ENCODE measurements at regions not wholly inside any gene's neighbourhood (a gene's known extent, or its start where the extent isn't known, plus 50 kb on each side); places are given as distances from the start of the nearest gene placed in this dataset.
"Not testable (repeated sequence)": the region's sequence is repeated elsewhere in the genome, so short reads cannot be mapped to it uniquely, and the experiment has no call there.

GRCh38 chr10:36765782-36766414, 359.5 kb upstream of the ANKRD30A start:
- no peak for DNase-seq (ENCODE audit: low read depth in 2 of 2)

- DNase-seq (ENCODE audit: low read depth in 2 of 2) = no peak
These were observed 360.6 kb upstream of the ANKRD30A start for GRCh38 chr10:36764823-36765222.

- no peak for DNase-seq (ENCODE audit: low read depth in 2 of 2)
These were observed 364.3 kb upstream of the ANKRD30A start for GRCh38 chr10:36761121-36761520.

- no peak for DNase-seq (ENCODE audit: low read depth in 2 of 2)
These were observed 366.1 kb upstream of the ANKRD30A start for GRCh38 chr10:36759141-36759805.

- DNase-seq (ENCODE audit: low read depth in 2 of 2) = no peak
These were observed 377.1 kb upstream of the ANKRD30A start for GRCh38 chr10:36748128-36748871.

GRCh38 chr10:36739884-36740445, 385.4 kb upstream of the ANKRD30A start:
- DNase-seq (ENCODE audit: low read depth in 2 of 2) = no peak

GRCh38 chr10:36738738-36739431, 386.5 kb upstream of the ANKRD30A start:
- no peak for DNase-seq (ENCODE audit: low read depth in 2 of 2)

GRCh38 chr10:36736311-36736710, 389.1 kb upstream of the ANKRD30A start:
- no peak for DNase-seq (ENCODE audit: low read depth in 2 of 2)

GRCh38 chr10:36734590-36734989, 390.8 kb upstream of the ANKRD30A start:
- not testable (repeated sequence) for DNase-seq (ENCODE audit: low read depth in 2 of 2)

GRCh38 chr10:36730316-36730715, 395.1 kb upstream of the ANKRD30A start:
- no peak for DNase-seq (ENCODE audit: low read depth in 2 of 2)

- DNase-seq (ENCODE audit: low read depth in 2 of 2) = no peak
These were observed 396.8 kb upstream of the ANKRD30A start for GRCh38 chr10:36728626-36729025.

- DNase-seq (ENCODE audit: low read depth in 2 of 2) = no peak
These were observed 399.5 kb upstream of the ANKRD30A start for GRCh38 chr10:36725581-36726520.

- DNase-seq (ENCODE audit: low read depth in 2 of 2) = no peak
These were observed 402.6 kb upstream of the ANKRD30A start for GRCh38 chr10:36722777-36723176.

- no peak for DNase-seq (ENCODE audit: low read depth in 2 of 2)
These were observed 403.5 kb upstream of the ANKRD30A start for GRCh38 chr10:36721871-36722270.

- DNase-seq (ENCODE audit: low read depth in 2 of 2) = no peak
These were observed 404.5 kb upstream of the ANKRD30A start for GRCh38 chr10:36720895-36721294.

GRCh38 chr10:36717118-36717517, 408.3 kb upstream of the ANKRD30A start:
- no peak for DNase-seq (ENCODE audit: low read depth in 2 of 2)

GRCh38 chr10:36716291-36716690, 409.1 kb upstream of the ANKRD30A start:
- DNase-seq (ENCODE audit: low read depth in 2 of 2) = no peak

GRCh38 chr10:36712695-36713094, 412.7 kb upstream of the ANKRD30A start:
- DNase-seq (ENCODE audit: low read depth in 2 of 2) = no peak

- DNase-seq (ENCODE audit: low read depth in 2 of 2) = no peak
These were observed 414.0 kb upstream of the ANKRD30A start for GRCh38 chr10:36711361-36711760.

GRCh38 chr10:36704124-36704523, 421.3 kb upstream of the ANKRD30A start:
- DNase-seq (ENCODE audit: low read depth in 2 of 2) = no peak

GRCh38 chr10:36703179-36703578, 422.2 kb upstream of the ANKRD30A start:
- DNase-seq (ENCODE audit: low read depth in 2 of 2) = no peak

All from stimulated activated CD4-positive, alpha-beta T cell treated with anti-CD3 and anti-CD28 coated beads, Interleukin-15, amount 100 ng/mL, for 48 hours (primary cell).